ENCODE measurements at regions not wholly inside any gene's neighbourhood (a gene's known extent, or its start where the extent isn't known, plus 50 kb on each side); places are given as distances from the start of the nearest gene placed in this dataset.

DNA sequence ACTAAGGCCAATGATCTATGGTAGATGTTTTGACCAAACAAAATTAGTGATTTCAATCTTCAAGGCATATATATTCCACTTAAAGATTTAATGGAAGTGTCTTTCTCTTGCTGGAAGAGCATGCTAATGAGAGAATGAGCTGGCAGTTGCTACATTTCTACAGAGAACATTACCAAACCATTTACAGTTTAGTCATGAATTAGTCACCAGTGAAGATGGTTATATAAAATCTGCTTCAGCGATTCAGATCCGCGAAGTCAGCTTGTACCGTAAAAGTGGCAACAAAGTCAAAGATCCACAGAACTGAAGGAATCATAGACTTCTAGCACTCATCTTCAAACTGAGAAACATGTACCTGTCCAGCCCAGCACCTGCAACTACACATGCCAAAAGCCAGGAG lies 156.3 kb downstream of the SLITRK5 start:
- no peak for DNase-seq (ENCODE audit: extremely low spot score in 2 of 2)
- no peaks in the 10 kb centered on the region for H3K36me3 ChIP-seq
- no peaks in the 10 kb centered on the region for H3K4me1 ChIP-seq
- intact Hi-C loops (cut with DNase I): no loop called here
- TF ChIP-seq, protein P1, sequence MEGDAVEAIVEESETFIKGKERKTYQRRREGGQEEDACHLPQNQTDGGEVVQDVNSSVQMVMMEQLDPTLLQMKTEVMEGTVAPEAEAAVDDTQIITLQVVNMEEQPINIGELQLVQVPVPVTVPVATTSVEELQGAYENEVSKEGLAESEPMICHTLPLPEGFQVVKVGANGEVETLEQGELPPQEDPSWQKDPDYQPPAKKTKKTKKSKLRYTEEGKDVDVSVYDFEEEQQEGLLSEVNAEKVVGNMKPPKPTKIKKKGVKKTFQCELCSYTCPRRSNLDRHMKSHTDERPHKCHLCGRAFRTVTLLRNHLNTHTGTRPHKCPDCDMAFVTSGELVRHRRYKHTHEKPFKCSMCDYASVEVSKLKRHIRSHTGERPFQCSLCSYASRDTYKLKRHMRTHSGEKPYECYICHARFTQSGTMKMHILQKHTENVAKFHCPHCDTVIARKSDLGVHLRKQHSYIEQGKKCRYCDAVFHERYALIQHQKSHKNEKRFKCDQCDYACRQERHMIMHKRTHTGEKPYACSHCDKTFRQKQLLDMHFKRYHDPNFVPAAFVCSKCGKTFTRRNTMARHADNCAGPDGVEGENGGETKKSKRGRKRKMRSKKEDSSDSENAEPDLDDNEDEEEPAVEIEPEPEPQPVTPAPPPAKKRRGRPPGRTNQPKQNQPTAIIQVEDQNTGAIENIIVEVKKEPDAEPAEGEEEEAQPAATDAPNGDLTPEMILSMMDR (IDR thresholded peaks at IDR 0.05): no peak
- TF ChIP-seq POLR2AphosphoS5 (IDR thresholded peaks at IDR 0.05; ENCODE audit: insufficient read depth in 1 of 2, low read depth in 1 of 2) (no peak), POLR2A (IDR thresholded peaks at IDR 0.05) (no peak)
- H3K27ac ChIP-seq: no peak overlapping the region
- no peaks in the 10 kb centered on the region for H3K27me3 ChIP-seq
- no peaks in the 10 kb centered on the region for H3K9me3 ChIP-seq
- H3K4me3 ChIP-seq: no peak overlapping the region

DNA sequence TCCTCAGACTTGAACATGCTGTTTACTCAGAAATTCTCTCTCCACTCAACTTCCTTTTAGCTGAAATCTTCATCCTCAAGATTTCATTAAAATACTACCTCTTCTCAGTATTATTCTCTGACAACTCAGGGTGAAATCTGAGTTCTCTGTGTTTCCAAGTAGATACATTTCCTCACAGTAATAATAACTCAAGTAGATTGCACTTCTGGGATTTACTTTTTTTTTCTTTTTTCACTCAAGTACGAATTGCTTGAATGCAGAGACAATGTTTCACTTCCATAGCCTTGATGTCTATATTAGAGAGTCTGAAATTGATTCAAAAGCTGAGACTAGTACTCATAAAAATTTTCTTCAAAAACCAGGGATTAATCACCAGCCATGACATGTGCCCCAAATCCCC lies 166.4 kb downstream of the SLITRK5 start:
- H3K27me3 ChIP-seq: no peaks in the 10 kb centered on the region
- H3K9me3 ChIP-seq: no peaks in the 10 kb centered on the region
- intact Hi-C loops (cut with DNase I): no loop called here
- no peaks in the 10 kb centered on the region for H3K4me1 ChIP-seq
- no peak for DNase-seq (ENCODE audit: extremely low spot score in 2 of 2)
- H3K4me3 ChIP-seq: no peak overlapping the region
- H3K36me3 ChIP-seq: no peaks in the 10 kb centered on the region
- TF ChIP-seq POLR2A (IDR thresholded peaks at IDR 0.05) (no peak), POLR2AphosphoS5 (IDR thresholded peaks at IDR 0.05; ENCODE audit: insufficient read depth in 1 of 2, low read depth in 1 of 2) (no peak)
- TF ChIP-seq, protein P1 (IDR thresholded peaks at IDR 0.05): no peak
- no peak overlapping the region for H3K27ac ChIP-seq

DNA sequence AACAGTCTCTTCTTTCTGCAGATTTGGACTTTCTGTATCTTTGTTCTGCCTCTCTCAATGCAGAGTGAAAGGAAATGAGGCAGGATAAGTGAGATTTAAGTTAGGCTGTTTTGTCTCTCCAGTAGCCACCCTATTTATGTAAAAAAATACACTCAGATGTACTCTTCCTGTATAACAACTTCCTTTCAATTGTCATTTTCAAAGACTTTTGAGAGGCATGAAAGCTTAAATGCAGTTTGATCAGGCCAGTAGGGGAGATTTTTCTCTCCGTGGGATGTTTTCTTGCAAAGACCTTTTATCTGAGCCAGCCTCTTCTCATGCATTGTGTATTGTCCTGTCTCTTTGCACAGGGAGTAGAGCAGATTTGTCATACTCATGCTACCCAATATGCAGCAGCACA lies 166.8 kb downstream of the SLITRK5 start:
- Histone ChIP-seq H3K36me3 (no peaks in the 10 kb centered on the region), H3K4me3 (no peak overlapping the region), H3K4me1 (no peaks in the 10 kb centered on the region), H3K9me3 (no peaks in the 10 kb centered on the region), H3K27me3 (no peaks in the 10 kb centered on the region), H3K27ac (no peak overlapping the region)
- no peak for DNase-seq (ENCODE audit: extremely low spot score in 2 of 2)
- TF ChIP-seq POLR2AphosphoS5 (IDR thresholded peaks at IDR 0.05; ENCODE audit: insufficient read depth in 1 of 2, low read depth in 1 of 2): no peak
- no peak for TF ChIP-seq POLR2A (IDR thresholded peaks at IDR 0.05)
- TF ChIP-seq, protein P1 (IDR thresholded peaks at IDR 0.05): no peak
- intact Hi-C loops (cut with DNase I): no loop called here

DNA sequence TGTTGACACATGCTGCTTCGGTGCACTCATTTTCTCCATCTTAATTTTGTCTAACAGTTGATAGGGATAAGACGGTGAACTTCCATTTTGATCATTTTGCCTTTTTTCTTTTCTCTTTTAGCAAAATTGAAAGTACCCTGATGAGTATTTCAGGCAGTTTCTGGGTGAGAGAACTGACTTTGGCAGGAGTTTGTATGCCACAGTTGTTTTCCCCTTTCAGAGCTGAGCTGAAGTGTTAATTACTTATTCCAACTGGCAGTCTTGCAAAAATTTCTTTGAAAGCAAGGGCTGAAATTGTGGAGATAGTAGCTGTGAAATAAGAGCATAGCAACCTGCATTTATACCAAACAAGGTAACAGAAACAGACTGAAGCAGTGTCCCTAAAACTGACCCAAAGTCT lies 180.2 kb downstream of the SLITRK5 start:
- TF ChIP-seq, protein P1 (IDR thresholded peaks at IDR 0.05): no peak
- TF ChIP-seq POLR2A (IDR thresholded peaks at IDR 0.05) (no peak), POLR2AphosphoS5 (IDR thresholded peaks at IDR 0.05; ENCODE audit: insufficient read depth in 1 of 2, low read depth in 1 of 2) (no peak)
- intact Hi-C loops (cut with DNase I): no loop called here
- no peaks in the 10 kb centered on the region for H3K36me3 ChIP-seq

DNA sequence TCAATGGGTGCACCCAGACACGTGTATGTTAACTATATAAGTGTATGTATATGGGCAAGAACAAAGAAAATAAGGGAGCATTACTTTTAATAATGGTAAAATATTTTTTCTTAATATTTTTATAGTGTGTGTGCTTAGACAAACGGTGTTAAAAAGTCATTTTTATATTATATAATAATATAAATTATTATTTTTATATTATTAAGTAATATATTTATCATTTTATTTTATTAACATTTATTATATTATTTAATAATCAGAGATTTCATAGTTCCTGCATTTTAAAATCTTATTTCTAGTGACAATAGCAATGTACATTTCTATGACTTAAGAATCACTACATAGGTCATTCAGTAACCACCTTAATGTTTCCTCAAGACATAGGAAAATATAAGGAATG lies 184.4 kb downstream of the SLITRK5 start:
- H3K4me1 ChIP-seq: no peaks in the 10 kb centered on the region
- H3K27ac ChIP-seq: no peak overlapping the region
- H3K36me3 ChIP-seq: no peaks in the 10 kb centered on the region
- DNase-seq (ENCODE audit: extremely low spot score in 2 of 2): no peak
- no peaks in the 10 kb centered on the region for H3K9me3 ChIP-seq
- TF ChIP-seq, protein P1 (IDR thresholded peaks at IDR 0.05): no peak
- TF ChIP-seq POLR2AphosphoS5 (IDR thresholded peaks at IDR 0.05; ENCODE audit: insufficient read depth in 1 of 2, low read depth in 1 of 2): no peak
- TF ChIP-seq POLR2A (IDR thresholded peaks at IDR 0.05): no peak
- H3K27me3 ChIP-seq: no peaks in the 10 kb centered on the region
- intact Hi-C loops (cut with DNase I): no loop called here
- no peak overlapping the region for H3K4me3 ChIP-seq

More for the DNA sequence above, 180.2 kb downstream of the SLITRK5 start:
- H3K4me3 ChIP-seq: no peak overlapping the region
- no peaks in the 10 kb centered on the region for H3K27me3 ChIP-seq
- no peaks in the 10 kb centered on the region for H3K9me3 ChIP-seq
- H3K27ac ChIP-seq: no peak overlapping the region
- H3K4me1 ChIP-seq: no peaks in the 10 kb centered on the region
- DNase-seq (ENCODE audit: extremely low spot score in 2 of 2): no peak

Measured in vagina (tissue), 2 donors.